Loucy (cell line): ENCODE measurements at regions not wholly inside any gene's neighbourhood (a gene's known extent, or its start where the extent isn't known, plus 50 kb on each side); places are given as distances from the start of the nearest gene placed in this dataset.
"Not testable (repeated sequence)": the region's sequence is repeated elsewhere in the genome, so short reads cannot be mapped to it uniquely, and the experiment has no call there.

Experiments used
- H2AFZ ChIP-seq: fragments of 200-600 bp; sonication (generic); 2 replicates; pipeline ENCODE4 v1.6.0; 2016; ENCODE audit warnings: antibody characterized with exemption, mild to moderate bottlenecking, low read length, moderate library complexity
- H3F3A ChIP-seq: fragments of 200-600 bp; 2 replicates; pipeline ENCODE4 v1.6.0; 2016; ENCODE audit warnings: antibody characterized with exemption, low read depth, mild to moderate bottlenecking
- H3K27me3 ChIP-seq: fragments of 200-600 bp; sonication (generic); 2 replicates; pipeline ENCODE4 v1.6.1; 2014; ENCODE audit warnings: low read length, mild to moderate bottlenecking; ENCODE audit not compliant: insufficient read depth, poor library complexity, severe bottlenecking
- H3K36me3 ChIP-seq: fragments of 200-600 bp; sonication (generic); 2 replicates; pipeline ENCODE4 v1.6.1; 2016; ENCODE audit warnings: low read length; ENCODE audit not compliant: insufficient read depth
- H3K4me1 ChIP-seq: fragments of 200-600 bp; sonication (generic); 2 replicates; pipeline ENCODE4 v1.5.1; 2014; ENCODE audit warnings: low read length, mild to moderate bottlenecking; ENCODE audit not compliant: insufficient read depth, poor library complexity, severe bottlenecking
- H3K4me2 ChIP-seq: fragments of 200-600 bp; sonication (generic); 2 replicates; pipeline ENCODE4 v1.6.0; 2014; ENCODE audit warnings: antibody characterized with exemption, low read length, low read depth, mild to moderate bottlenecking; ENCODE audit not compliant: poor library complexity, severe bottlenecking
- H3K4me3 ChIP-seq: fragments of 200-600 bp; sonication (generic); 2 replicates; pipeline ENCODE4 v1.5.1; 2014; ENCODE audit warnings: low read length, mild to moderate bottlenecking, mixed read lengths; ENCODE audit not compliant: poor library complexity, severe bottlenecking
- H3K79me2 ChIP-seq: fragments of 200-600 bp; sonication (generic); 2 replicates; pipeline ENCODE4 v1.6.1; 2014; ENCODE audit warnings: low read length; ENCODE audit not compliant: insufficient read depth
- H3K9ac ChIP-seq: fragments of 200-600 bp; sonication (generic); 2 replicates; pipeline ENCODE4 v1.6.0; 2014; ENCODE audit warnings: mild to moderate bottlenecking, low read depth, low read length, moderate library complexity; ENCODE audit not compliant: poor library complexity, severe bottlenecking
- H3K9me2 ChIP-seq: fragments of 200-600 bp; sonication (generic); replicated peaks from 2 replicates; pipeline ENCODE4 v1.6.1; 2016; ENCODE audit warnings: low read depth, low read length, mixed read lengths
- H3K9me3 ChIP-seq: fragments of 200-600 bp; sonication (generic); 2 replicates; pipeline ENCODE4 v1.6.1; 2014; ENCODE audit warnings: mild to moderate bottlenecking, antibody characterized with exemption, low read length, low read depth; ENCODE audit not compliant: insufficient read depth
- H4K20me1 ChIP-seq: fragments of 200-600 bp; sonication (generic); 2 replicates; pipeline ENCODE4 v1.6.0; 2014; ENCODE audit warnings: antibody characterized with exemption, low read length, mild to moderate bottlenecking; ENCODE audit not compliant: insufficient read depth, poor library complexity, severe bottlenecking
- CTCF ChIP-seq: fragments of 200-600 bp; sonication (generic); conservative IDR thresholded peaks from 2 replicates; pipeline ENCODE4 v1.5.1; 2014; ENCODE audit warnings: mild to moderate bottlenecking, antibody characterized with exemption, low read length
- EZH2phosphoT487 ChIP-seq: fragments of 200-600 bp; IDR thresholded peaks from 2 replicates; pipeline ENCODE4 v1.6.1; 2018; ENCODE audit warnings: antibody characterized with exemption, mild to moderate bottlenecking, moderate library complexity, borderline replicate concordance

GRCh38 chr5:135731034-135731433, 103.4 kb upstream of the SLC25A48 start:
- not testable (repeated sequence) for H3K4me1 ChIP-seq, H3K9me3 ChIP-seq, H2AFZ ChIP-seq, H3K4me2 ChIP-seq, H3K36me3 ChIP-seq, H3K79me2 ChIP-seq, H3F3A ChIP-seq, H4K20me1 ChIP-seq, H3K27me3 ChIP-seq, H3K9me2 ChIP-seq, H3K4me3 ChIP-seq, H3K9ac ChIP-seq

DNA sequence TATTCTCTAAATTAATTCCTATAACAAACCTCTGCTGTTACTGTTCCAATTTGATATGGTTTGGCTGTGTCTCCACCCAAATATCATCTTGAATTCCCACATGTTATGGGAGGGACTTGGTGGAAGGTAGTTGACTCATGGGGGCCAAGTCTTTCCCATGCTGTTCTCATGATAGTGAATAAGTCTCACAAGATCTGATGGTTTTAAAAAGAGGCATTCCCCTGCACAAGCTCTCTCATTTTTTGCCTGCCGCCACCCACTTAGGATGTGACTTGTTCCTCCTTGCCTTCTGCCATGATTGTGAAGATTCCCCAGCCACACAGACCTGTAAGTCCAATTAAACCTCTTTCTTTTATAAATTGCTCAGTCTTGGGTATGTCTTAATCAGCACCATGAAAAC, 104.3 kb upstream of the SLC25A48 start:
- H3F3A ChIP-seq, H2AFZ ChIP-seq, H3K79me2 ChIP-seq, H3K4me1 ChIP-seq, H3K9me3 ChIP-seq, H3K27me3 ChIP-seq, H4K20me1 ChIP-seq, H3K9ac ChIP-seq, H3K4me3 ChIP-seq, H3K4me2 ChIP-seq, H3K9me2 ChIP-seq, H3K36me3 ChIP-seq: not testable (repeated sequence)

GRCh38 chr5:135729321-135729786, 105.1 kb upstream of the SLC25A48 start:
- H3K79me2 ChIP-seq, result no peaks in the 10 kb centered on the region
- no peaks in the 10 kb centered on the region for H3K27me3 ChIP-seq
- H3K36me3 ChIP-seq, result no peaks in the 10 kb centered on the region
- H3K4me3 ChIP-seq, result no peak overlapping the region
- H2AFZ ChIP-seq, result no peak overlapping the region
- no peaks in the 10 kb centered on the region for H3K4me1 ChIP-seq
- no peaks in the 10 kb centered on the region for H4K20me1 ChIP-seq
- no peak overlapping the region for H3K4me2 ChIP-seq
- H3K9me2 ChIP-seq, result no peaks in the 10 kb centered on the region
- H3K9ac ChIP-seq, result no peak overlapping the region
- H3F3A ChIP-seq, result no peaks in the 10 kb centered on the region
- peak; percentile 42 for TF ChIP-seq CTCF
- no peak for TF ChIP-seq EZH2phosphoT487
- H3K9me3 ChIP-seq, result no peaks in the 10 kb centered on the region

DNA sequence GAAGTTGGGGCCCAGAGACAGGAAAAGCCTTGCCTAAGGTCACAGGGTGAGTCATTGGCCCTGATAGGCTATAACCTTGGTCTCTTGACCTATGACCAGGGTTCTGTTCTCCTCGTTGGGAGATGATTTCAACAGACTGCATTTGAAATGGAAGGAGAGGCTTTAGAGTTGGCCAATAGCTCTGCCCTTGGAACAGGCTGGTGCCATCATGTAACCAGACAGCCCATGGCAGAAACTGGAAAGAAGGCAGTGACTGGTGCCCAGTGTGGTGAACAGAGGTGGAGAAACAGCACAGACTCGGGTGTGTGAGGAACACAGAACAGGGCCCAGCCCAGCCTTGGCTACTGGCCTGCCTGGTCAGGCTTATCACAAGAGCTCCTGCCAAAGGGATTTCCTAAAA, 109.8 kb upstream of the SLC25A48 start:
- peaks cover 14% of the 10 kb centered on the region for H3K4me1 ChIP-seq
- H2AFZ ChIP-seq, result no peak overlapping the region
- no peak overlapping the region for H3K9ac ChIP-seq
- H3K27me3 ChIP-seq, result no peaks in the 10 kb centered on the region
- no peaks in the 10 kb centered on the region for H4K20me1 ChIP-seq
- no peaks in the 10 kb centered on the region for H3K36me3 ChIP-seq
- TF ChIP-seq EZH2phosphoT487, result no peak
- no peak for TF ChIP-seq CTCF
- no peak overlapping the region for H3K4me2 ChIP-seq
- H3K9me2 ChIP-seq, result no peaks in the 10 kb centered on the region
- H3K9me3 ChIP-seq, result no peaks in the 10 kb centered on the region
- no peak overlapping the region for H3K4me3 ChIP-seq
- no peaks in the 10 kb centered on the region for H3K79me2 ChIP-seq
- no peaks in the 10 kb centered on the region for H3F3A ChIP-seq
